Keratinocyte (primary cell): ENCODE measurements at regions not wholly inside any gene's neighbourhood (a gene's known extent, or its start where the extent isn't known, plus 50 kb on each side); places are given as distances from the start of the nearest gene placed in this dataset.

Source experiments
- DNase-seq: peaks from one replicate; pipeline ENCODE4 v3.0.0-alpha.2; 2011; ENCODE audit warnings: low read depth, missing footprints, low spot score
- FAIRE-seq: peaks from 2 replicates; lab custom pipeline; 2011; peaks lifted over from hg19 to GRCh38; lab: Jason Lieb, UNC
- H2AFZ ChIP-seq: 2 replicates; pipeline ENCODE4 v1.6.0; 2012; ENCODE audit warnings: low read length, control low read depth, inconsistent platforms; ENCODE audit not compliant: control insufficient read depth
- H3K27ac ChIP-seq: 2 replicates; pipeline ENCODE4 v1.5.1; 2011; ENCODE audit warnings: low read length; ENCODE audit not compliant: control insufficient read depth, insufficient read depth
- H3K27me3 ChIP-seq: 3 replicates; pipeline ENCODE4 v1.6.0; 2011; ENCODE audit warnings: low read length; ENCODE audit not compliant: control insufficient read depth, insufficient read depth; ENCODE audit errors: extremely low read depth
- H3K36me3 ChIP-seq, 2 experiments: 2 replicates in 1 of 2; 3 replicates in 1 of 2; pipeline ENCODE4 v1.5.1; 2011; ENCODE audit warnings: low read length in 2 of 2, mild to moderate bottlenecking in 1 of 2; ENCODE audit not compliant: control insufficient read depth in 2 of 2, insufficient read depth in 2 of 2; ENCODE audit errors: extremely low read depth in 1 of 2
- H3K4me1 ChIP-seq: 3 replicates; pipeline ENCODE4 v1.5.1; 2011; ENCODE audit warnings: low read length; ENCODE audit not compliant: control insufficient read depth, insufficient read depth; ENCODE audit errors: extremely low read depth
- H3K4me2 ChIP-seq: 3 replicates; pipeline ENCODE4 v1.6.0; 2011; ENCODE audit warnings: low read depth, low read length; ENCODE audit not compliant: control insufficient read depth, insufficient read depth; ENCODE audit errors: extremely low read depth
- H3K4me3 ChIP-seq, 3 experiments: fragments of 200-600 bp in 1 of 3; sonication (generic) in 1 of 3; 2 replicates in 2 of 3; 3 replicates in 1 of 3; pipeline ENCODE4 v1.5.1; 2011 to 2016; ENCODE audit warnings: low read length in 3 of 3, mild to moderate bottlenecking in 3 of 3, control low read depth in 2 of 3, inconsistent platforms in 1 of 3, low read depth in 1 of 3, mixed read lengths in 1 of 3, mixed run types in 1 of 3, moderate library complexity in 1 of 3; ENCODE audit not compliant: control insufficient read depth in 2 of 3, insufficient read depth in 2 of 3; ENCODE audit errors: extremely low read depth in 1 of 3
- H3K79me2 ChIP-seq: 2 replicates; pipeline ENCODE4 v1.6.0; 2012; ENCODE audit warnings: low read length; ENCODE audit not compliant: control insufficient read depth, insufficient read depth
- H3K9ac ChIP-seq: 3 replicates; pipeline ENCODE4 v1.6.0; 2011; ENCODE audit warnings: low read length; ENCODE audit not compliant: control insufficient read depth, insufficient read depth; ENCODE audit errors: extremely low read depth
- H3K9me1 ChIP-seq: 3 replicates; pipeline ENCODE4 v1.6.0; 2011; ENCODE audit warnings: low read length; ENCODE audit not compliant: control insufficient read depth, insufficient read depth; ENCODE audit errors: extremely low read depth
- H3K9me3 ChIP-seq: 2 replicates; pipeline ENCODE4 v1.5.1; 2012; ENCODE audit warnings: low read depth, low read length; ENCODE audit not compliant: control insufficient read depth
- H4K20me1 ChIP-seq: 3 replicates; pipeline ENCODE4 v1.6.0; 2011; ENCODE audit warnings: low read length; ENCODE audit not compliant: control insufficient read depth, insufficient read depth; ENCODE audit errors: extremely low read depth
- EZH2 ChIP-seq: IDR thresholded peaks from one replicate; pipeline ENCODE4 v1.6.1; 2012; ENCODE audit warnings: inconsistent platforms, mild to moderate bottlenecking, low read length, moderate library complexity
- dilution Hi-C: fragments of 300-500 bp; cut with MboI; formaldehyde crosslinking; loops from one replicate; pipeline ENCODE4 v1.7.0; 2020; ENCODE audit warnings: low sequenced_read_pairs; ENCODE audit not compliant: extremely low pct_ligation_motif_present
- TF ChIP-seq, protein P1 (sequence below), 3 experiments: IDR thresholded peaks in 1 of 3; conservative IDR thresholded peaks in 1 of 3; optimal IDR thresholded peaks in 1 of 3; 2 replicates in 2 of 3; 3 replicates in 1 of 3; pipeline versions ENCODE3 to v1.5.1; 2011; ENCODE audit warnings: low read length in 3 of 3, mild to moderate bottlenecking in 3 of 3, moderate library complexity in 2 of 3, control low read depth in 1 of 3, inconsistent platforms in 1 of 3; ENCODE audit not compliant: insufficient read depth in 2 of 3; ENCODE audit errors: extremely low read depth in 1 of 3

- H3K79me2 ChIP-seq: no peaks in the 10 kb centered on the region
- no peak overlapping the region for H3K4me2 ChIP-seq
- H3K9ac ChIP-seq: no peak overlapping the region
- TF ChIP-seq, protein P1, sequence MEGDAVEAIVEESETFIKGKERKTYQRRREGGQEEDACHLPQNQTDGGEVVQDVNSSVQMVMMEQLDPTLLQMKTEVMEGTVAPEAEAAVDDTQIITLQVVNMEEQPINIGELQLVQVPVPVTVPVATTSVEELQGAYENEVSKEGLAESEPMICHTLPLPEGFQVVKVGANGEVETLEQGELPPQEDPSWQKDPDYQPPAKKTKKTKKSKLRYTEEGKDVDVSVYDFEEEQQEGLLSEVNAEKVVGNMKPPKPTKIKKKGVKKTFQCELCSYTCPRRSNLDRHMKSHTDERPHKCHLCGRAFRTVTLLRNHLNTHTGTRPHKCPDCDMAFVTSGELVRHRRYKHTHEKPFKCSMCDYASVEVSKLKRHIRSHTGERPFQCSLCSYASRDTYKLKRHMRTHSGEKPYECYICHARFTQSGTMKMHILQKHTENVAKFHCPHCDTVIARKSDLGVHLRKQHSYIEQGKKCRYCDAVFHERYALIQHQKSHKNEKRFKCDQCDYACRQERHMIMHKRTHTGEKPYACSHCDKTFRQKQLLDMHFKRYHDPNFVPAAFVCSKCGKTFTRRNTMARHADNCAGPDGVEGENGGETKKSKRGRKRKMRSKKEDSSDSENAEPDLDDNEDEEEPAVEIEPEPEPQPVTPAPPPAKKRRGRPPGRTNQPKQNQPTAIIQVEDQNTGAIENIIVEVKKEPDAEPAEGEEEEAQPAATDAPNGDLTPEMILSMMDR (optimal IDR thresholded peaks at IDR 0.05 in 1 of 3, IDR thresholded peaks at IDR 0.05 in 1 of 3, conservative IDR thresholded peaks at IDR 0.05 in 1 of 3; ENCODE audit: extremely low read depth in 1 of 3, insufficient read depth in 2 of 3, low read length in 3 of 3): no peak
- H3K36me3 ChIP-seq: no peaks in the 10 kb centered on the region
- H4K20me1 ChIP-seq: no peaks in the 10 kb centered on the region
- dilution Hi-C loops: no loop called here
- no peak overlapping the region for H3K4me3 ChIP-seq
- H2AFZ ChIP-seq: no peak overlapping the region
- FAIRE-seq (no peak), DNase-seq (no peak)
- no peaks in the 10 kb centered on the region for H3K27me3 ChIP-seq
- no peak overlapping the region for H3K27ac ChIP-seq
- H3K9me1 ChIP-seq: no peaks in the 10 kb centered on the region
- H3K9me3 ChIP-seq: peaks cover 4% of the 10 kb centered on the region
- H3K4me1 ChIP-seq: no peaks in the 10 kb centered on the region
Observed at GRCh38 chr14:40252817-40253447, 820.7 kb upstream of the FBXO33 start.

DNA sequence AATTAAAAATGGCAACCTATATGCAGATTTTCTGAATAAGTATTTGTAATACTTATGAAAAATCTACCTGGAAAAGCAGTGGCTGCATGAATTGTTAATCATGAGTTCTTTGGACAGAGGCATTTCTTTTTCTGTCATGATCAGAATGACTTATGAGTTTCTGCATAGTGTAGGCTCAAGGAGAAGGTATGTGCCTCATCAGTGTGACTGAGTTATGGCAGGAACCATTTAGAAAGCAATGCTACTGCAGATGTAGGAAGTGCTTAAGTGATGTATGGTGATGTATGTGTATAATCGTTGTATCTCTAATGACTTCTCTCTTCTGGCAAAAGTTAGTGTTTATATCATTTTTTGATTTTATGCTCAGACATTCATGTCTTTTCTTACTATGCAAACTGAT lies 816.4 kb upstream of the FBXO33 start:
- dilution Hi-C loops: no loop called here
- Histone ChIP-seq H3K9me1 (no peaks in the 10 kb centered on the region), H3K27ac (no peak overlapping the region), H4K20me1 (no peaks in the 10 kb centered on the region), H3K4me2 (no peak overlapping the region), H3K4me1 (no peaks in the 10 kb centered on the region), H3K9ac (no peak overlapping the region), H3K27me3 (no peaks in the 10 kb centered on the region), H3K9me3 (peaks cover 4% of the 10 kb centered on the region), H2AFZ (no peak overlapping the region), H3K36me3 (no peaks in the 10 kb centered on the region), H3K4me3 (no peak overlapping the region), H3K79me2 (no peaks in the 10 kb centered on the region)
- TF ChIP-seq, protein P1 (optimal IDR thresholded peaks at IDR 0.05 in 1 of 3, IDR thresholded peaks at IDR 0.05 in 1 of 3, conservative IDR thresholded peaks at IDR 0.05 in 1 of 3; ENCODE audit: extremely low read depth in 1 of 3, insufficient read depth in 2 of 3, low read length in 3 of 3): no peak
- TF ChIP-seq EZH2: no peak
- FAIRE-seq (no peak), DNase-seq (no peak)
